Suprapubic skin (tissue), 4 donors: ENCODE measurements at regions not wholly inside any gene's neighbourhood (a gene's known extent, or its start where the extent isn't known, plus 50 kb on each side); places are given as distances from the start of the nearest gene placed in this dataset.

Experiments
- DNase-seq, 2 donors: peaks; one replicate each; pipeline ENCODE4 v3.0.0-alpha.2; 2019; ENCODE audit warnings: low spot score in 2 of 2
- H3K27ac ChIP-seq: fragments of 200-600 bp; sonication (generic); one replicate; pipeline ENCODE4 v1.5.1; 2019
- H3K27me3 ChIP-seq: fragments of 200-600 bp; sonication (generic); one replicate; pipeline ENCODE4 v1.5.1; 2019
- H3K36me3 ChIP-seq: fragments of 200-600 bp; sonication (generic); one replicate; pipeline ENCODE4 v1.5.1; 2019
- H3K4me1 ChIP-seq: fragments of 200-600 bp; sonication (generic); one replicate; pipeline ENCODE4 v1.5.1; 2019
- H3K4me3 ChIP-seq: fragments of 200-600 bp; sonication (generic); one replicate; pipeline ENCODE4 v1.5.1; 2019; ENCODE audit warnings: mild to moderate bottlenecking
- H3K9me3 ChIP-seq: fragments of 200-600 bp; sonication (generic); one replicate; pipeline ENCODE4 v1.5.1; 2019
- EP300 ChIP-seq: sonication (generic); formaldehyde crosslinking; IDR thresholded peaks from one replicate; pipeline ENCODE4 v1.6.1; 2017; ENCODE audit warnings: antibody characterized with exemption
- POLR2A ChIP-seq, 2 donors: fragments of 450-650 bp; IDR thresholded peaks; one replicate each; pipeline ENCODE4 v1.6.1; 2017; ENCODE audit warnings: antibody characterized with exemption in 2 of 2, mild to moderate bottlenecking in 2 of 2, moderate library complexity in 2 of 2
- POLR2AphosphoS5 ChIP-seq, 3 donors: sonication (generic); formaldehyde crosslinking; IDR thresholded peaks; one replicate each; pipeline ENCODE4 v1.6.1; 2017; ENCODE audit warnings: antibody characterized with exemption in 3 of 3
- WGBS: methylation state at CpG from one replicate; pipeline ENCODE4 v1.1.5; 2018; 5-methylcytosine and 5-hydroxymethylcytosine counted together
- TF ChIP-seq, protein P1 (sequence below), 2 donors: fragments of 200-600 bp in 1 of 2; fragments of 450-650 bp in 1 of 2; sonication (generic) in 1 of 2; IDR thresholded peaks; one replicate each; pipeline ENCODE4 v1.5.1; 2016 to 2019; ENCODE audit warnings: antibody characterized with exemption in 2 of 2, mild to moderate bottlenecking in 1 of 2, moderate library complexity in 1 of 2

DNA sequence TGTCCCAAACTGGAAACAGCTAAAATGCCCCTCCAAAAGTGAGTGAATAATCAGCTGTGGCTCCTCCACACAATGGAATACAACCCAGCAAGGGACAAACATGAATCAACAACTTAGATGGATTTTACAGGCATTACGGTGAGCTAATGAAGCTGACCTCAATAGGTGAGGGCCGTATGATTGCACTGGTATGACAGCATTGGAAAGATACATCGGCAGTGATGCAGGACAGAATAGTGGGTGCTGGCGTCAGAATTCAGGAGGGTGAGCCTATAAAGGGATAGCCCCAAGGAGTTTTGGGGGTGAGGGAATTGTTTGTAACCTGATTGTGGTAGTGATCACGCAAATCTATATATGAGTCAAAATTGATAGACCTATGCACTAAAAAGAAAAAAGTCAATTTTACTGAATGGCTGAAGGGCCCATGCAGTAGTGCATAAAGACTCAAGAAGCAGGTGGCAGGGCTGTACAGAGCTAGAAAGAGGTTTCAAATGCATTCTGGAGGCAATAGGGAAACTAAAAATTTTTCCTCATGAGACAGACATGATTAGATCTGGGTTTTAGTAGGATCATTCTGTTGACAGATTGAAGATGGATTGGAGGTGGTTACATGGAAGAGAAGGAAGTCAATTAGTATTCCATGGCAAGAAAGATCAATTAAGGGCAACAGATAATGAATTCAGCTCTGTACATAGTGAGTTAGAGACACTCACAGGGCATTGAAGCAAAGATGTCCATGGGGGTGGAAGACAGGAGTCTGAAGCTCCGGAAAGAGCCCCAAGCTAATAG lies 90.8 kb downstream of the IRS2 start:
- Histone ChIP-seq H3K36me3 (no peaks in the 10 kb centered on the region), H3K27me3 (no peaks in the 10 kb centered on the region), H3K27ac (no peak overlapping the region), H3K4me1 (peaks cover 5% of the 10 kb centered on the region), H3K4me3 (no peak overlapping the region), H3K9me3 (no peaks in the 10 kb centered on the region)
- no peak for TF ChIP-seq POLR2AphosphoS5 (IDR thresholded peaks at IDR 0.05)
- no peak for TF ChIP-seq EP300
- TF ChIP-seq, protein P1, sequence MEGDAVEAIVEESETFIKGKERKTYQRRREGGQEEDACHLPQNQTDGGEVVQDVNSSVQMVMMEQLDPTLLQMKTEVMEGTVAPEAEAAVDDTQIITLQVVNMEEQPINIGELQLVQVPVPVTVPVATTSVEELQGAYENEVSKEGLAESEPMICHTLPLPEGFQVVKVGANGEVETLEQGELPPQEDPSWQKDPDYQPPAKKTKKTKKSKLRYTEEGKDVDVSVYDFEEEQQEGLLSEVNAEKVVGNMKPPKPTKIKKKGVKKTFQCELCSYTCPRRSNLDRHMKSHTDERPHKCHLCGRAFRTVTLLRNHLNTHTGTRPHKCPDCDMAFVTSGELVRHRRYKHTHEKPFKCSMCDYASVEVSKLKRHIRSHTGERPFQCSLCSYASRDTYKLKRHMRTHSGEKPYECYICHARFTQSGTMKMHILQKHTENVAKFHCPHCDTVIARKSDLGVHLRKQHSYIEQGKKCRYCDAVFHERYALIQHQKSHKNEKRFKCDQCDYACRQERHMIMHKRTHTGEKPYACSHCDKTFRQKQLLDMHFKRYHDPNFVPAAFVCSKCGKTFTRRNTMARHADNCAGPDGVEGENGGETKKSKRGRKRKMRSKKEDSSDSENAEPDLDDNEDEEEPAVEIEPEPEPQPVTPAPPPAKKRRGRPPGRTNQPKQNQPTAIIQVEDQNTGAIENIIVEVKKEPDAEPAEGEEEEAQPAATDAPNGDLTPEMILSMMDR (IDR thresholded peaks at IDR 0.05), result no peak
- TF ChIP-seq POLR2A (IDR thresholded peaks at IDR 0.05), result no peak
- 58% methylated on average over 6 of the region's 6 CpGs for WGBS
- no peak for DNase-seq

DNA sequence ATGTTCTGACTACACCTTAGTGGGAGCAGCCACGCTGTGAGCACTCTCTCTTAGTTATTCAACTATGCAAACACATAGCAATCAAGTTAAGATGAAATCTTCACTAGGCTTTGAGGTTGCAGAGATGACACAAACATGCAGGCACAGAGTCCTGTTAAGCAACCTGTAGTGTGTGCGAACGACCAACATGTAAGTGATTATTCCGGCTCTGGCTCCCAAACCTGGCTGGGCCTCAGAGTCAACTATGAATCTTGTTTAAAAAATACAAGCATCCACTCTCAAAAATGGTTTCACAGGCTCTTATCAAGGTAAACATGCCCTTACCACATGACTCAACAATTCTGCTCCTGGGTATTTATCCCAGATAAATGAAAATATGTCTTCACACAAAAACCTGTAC lies 91.4 kb downstream of the IRS2 start:
- H3K27ac ChIP-seq, result no peak overlapping the region
- no peaks in the 10 kb centered on the region for H3K9me3 ChIP-seq
- H3K4me1 ChIP-seq, result peaks cover 5% of the 10 kb centered on the region
- H3K27me3 ChIP-seq, result peaks cover 1% of the 10 kb centered on the region
- no peaks in the 10 kb centered on the region for H3K36me3 ChIP-seq
- DNase-seq, result no peak
- TF ChIP-seq, protein P1 (IDR thresholded peaks at IDR 0.05), result no peak
- TF ChIP-seq POLR2A (IDR thresholded peaks at IDR 0.05) (no peak), EP300 (no peak), POLR2AphosphoS5 (IDR thresholded peaks at IDR 0.05) (no peak)
- H3K4me3 ChIP-seq, result no peak overlapping the region
- WGBS, result 93% methylated on average over 4 of the region's 4 CpGs

DNA sequence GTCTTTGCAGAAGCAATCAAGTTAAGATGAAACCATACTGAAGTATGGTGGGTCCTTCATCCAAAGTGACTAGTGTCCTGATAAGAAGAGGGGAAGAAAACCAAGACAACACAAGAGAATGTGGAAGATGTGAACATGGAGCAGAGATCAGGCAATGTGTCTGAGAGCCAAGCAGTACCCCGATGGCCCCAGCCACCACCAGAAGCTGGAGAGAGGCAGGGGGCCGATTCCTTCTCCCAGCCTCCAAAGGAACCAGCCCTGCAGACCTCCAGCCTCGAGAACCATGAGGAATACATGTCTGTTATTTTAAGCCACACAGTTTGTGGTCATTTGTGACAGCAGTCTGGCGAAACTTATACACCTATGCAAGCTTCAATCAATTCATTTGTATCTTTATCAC lies 93.2 kb downstream of the IRS2 start:
- Histone ChIP-seq H3K27me3 (peaks cover 4% of the 10 kb centered on the region), H3K27ac (no peak overlapping the region), H3K36me3 (no peaks in the 10 kb centered on the region), H3K9me3 (no peaks in the 10 kb centered on the region), H3K4me1 (no peaks in the 10 kb centered on the region), H3K4me3 (no peak overlapping the region)
- no peak for DNase-seq
- 82% methylated on average over 4 of the region's 4 CpGs for WGBS
- no peak for TF ChIP-seq EP300

DNA sequence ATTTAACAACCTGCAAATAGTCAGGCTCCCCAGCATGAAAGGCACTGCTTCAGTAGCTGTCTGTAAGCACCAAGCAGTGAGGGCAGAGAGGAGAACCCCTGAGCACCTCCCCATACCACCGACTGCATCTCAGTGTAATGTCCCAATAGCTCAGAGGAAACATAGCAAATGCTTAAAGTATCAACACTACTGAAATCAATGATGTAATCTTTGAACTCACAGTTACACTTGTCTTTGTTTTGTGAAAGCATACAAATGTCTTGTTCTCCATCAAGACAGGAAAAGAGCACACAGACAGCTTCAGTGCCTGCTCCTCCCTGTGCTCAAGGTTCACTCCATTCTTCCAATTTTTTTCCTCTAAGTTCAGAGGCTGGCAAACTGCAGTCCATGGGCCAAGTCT lies 94.7 kb downstream of the IRS2 start:
- H3K4me3 ChIP-seq, result no peak overlapping the region
- DNase-seq, result no peak
- H3K4me1 ChIP-seq, result no peaks in the 10 kb centered on the region
- H3K36me3 ChIP-seq, result no peaks in the 10 kb centered on the region
- WGBS, result 63% methylated on average over 1 of the region's 1 CpG
- no peaks in the 10 kb centered on the region for H3K9me3 ChIP-seq
- peaks cover 4% of the 10 kb centered on the region for H3K27me3 ChIP-seq
- TF ChIP-seq, protein P1 (IDR thresholded peaks at IDR 0.05), result no peak
- no peak for TF ChIP-seq POLR2AphosphoS5 (IDR thresholded peaks at IDR 0.05)
- TF ChIP-seq POLR2A (IDR thresholded peaks at IDR 0.05), result no peak
- no peak for TF ChIP-seq EP300
- no peak overlapping the region for H3K27ac ChIP-seq

DNA sequence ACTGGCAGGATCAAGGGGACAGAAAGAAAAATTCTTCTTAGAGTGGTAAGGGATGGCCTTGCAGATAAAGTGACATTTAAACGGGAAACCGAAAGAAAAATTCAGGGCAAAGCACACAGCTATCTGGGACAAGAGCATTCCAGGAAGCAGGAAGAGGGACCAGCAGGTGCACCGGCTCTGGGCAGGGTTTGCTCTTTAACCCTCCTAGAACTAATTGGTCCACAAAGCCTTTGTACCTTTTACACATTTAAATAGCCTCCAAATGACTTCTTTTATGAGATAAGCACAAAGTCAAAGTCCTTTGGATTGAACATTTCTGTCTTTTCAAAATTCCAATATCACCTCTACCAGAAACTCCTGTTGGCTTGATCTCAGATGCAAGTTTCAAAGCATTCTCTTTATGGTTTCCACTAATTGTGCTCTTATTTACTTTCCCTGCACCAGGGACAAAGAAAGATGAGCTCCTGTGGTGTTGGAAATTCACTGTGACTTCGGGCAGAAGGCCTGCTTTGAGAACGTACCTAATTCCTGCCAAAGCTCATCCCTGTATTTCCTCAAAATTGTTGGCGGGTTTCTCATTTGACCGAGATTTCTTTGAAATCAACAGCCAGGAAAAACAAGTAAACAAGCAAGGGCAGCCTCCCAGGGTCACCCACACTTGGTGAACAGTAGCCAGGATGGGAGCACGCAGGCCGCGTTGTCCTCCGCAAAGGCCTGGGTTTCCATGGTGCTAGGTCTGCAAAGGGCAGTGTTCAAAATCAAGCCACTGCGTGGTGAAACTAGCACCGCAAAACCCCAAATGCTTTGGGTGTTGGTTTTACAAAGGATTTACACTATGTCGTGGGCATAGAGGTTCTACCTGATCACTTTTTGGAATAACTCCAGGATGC lies 98.6 kb downstream of the IRS2 start:
- TF ChIP-seq POLR2AphosphoS5 (IDR thresholded peaks at IDR 0.05) (no peak), POLR2A (IDR thresholded peaks at IDR 0.05) (no peak), EP300 (no peak)
- TF ChIP-seq, protein P1 (IDR thresholded peaks at IDR 0.05), result no peak

More for the DNA sequence above, 98.6 kb downstream of the IRS2 start:
- Histone ChIP-seq H3K27ac (no peak overlapping the region), H3K4me3 (no peak overlapping the region), H3K4me1 (peaks cover 11% of the 10 kb centered on the region), H3K27me3 (peaks cover 9% of the 10 kb centered on the region), H3K36me3 (no peaks in the 10 kb centered on the region), H3K9me3 (no peaks in the 10 kb centered on the region)
- no peak for DNase-seq
- WGBS, result 89% methylated on average over 14 of the region's 14 CpGs
